ENCODE measurements at regions not wholly inside any gene's neighbourhood (a gene's known extent, or its start where the extent isn't known, plus 50 kb on each side); places are given as distances from the start of the nearest gene placed in this dataset.
"Not testable (repeated sequence)": the region's sequence is repeated elsewhere in the genome, so short reads cannot be mapped to it uniquely, and the experiment has no call there.

- no peak for DNase-seq
Measured at GRCh38 chr20:1825507-1825906, 69.7 kb upstream of the SIRPA start.

- DNase-seq = no peak
Measured at GRCh38 chr20:1824834-1825233, 70.4 kb upstream of the SIRPA start.

GRCh38 chr20:1824181-1824580 is 71.0 kb upstream of the SIRPA start:
- DNase-seq = no peak

- no peak for DNase-seq
Measured at GRCh38 chr20:1823450-1823844, 71.8 kb upstream of the SIRPA start.

- DNase-seq = no peak
Measured at GRCh38 chr20:1822564-1823449, 72.4 kb upstream of the SIRPA start.

GRCh38 chr20:1820138-1821079 is 74.8 kb upstream of the SIRPA start:
- no peak for DNase-seq

- DNase-seq = no peak
Measured at GRCh38 chr20:1819311-1820137, 75.7 kb upstream of the SIRPA start.

- no peak for DNase-seq
Measured at GRCh38 chr20:1818895-1819294, 76.3 kb upstream of the SIRPA start.

- DNase-seq = no peak
Measured at GRCh38 chr20:1818247-1818840, 76.9 kb upstream of the SIRPA start.

- no peak for DNase-seq
Measured at GRCh38 chr20:1817577-1818211, 77.5 kb upstream of the SIRPA start.

GRCh38 chr20:1816384-1817381 is 78.5 kb upstream of the SIRPA start:
- no peak for DNase-seq

GRCh38 chr20:1815502-1816085 is 79.6 kb upstream of the SIRPA start:
- DNase-seq = no peak

- DNase-seq = not testable (repeated sequence)
Measured at GRCh38 chr20:1814861-1815260, 80.3 kb upstream of the SIRPA start.

GRCh38 chr20:1813674-1814635 is 81.3 kb upstream of the SIRPA start:
- no peak for DNase-seq

GRCh38 chr20:1813101-1813529 is 82.1 kb upstream of the SIRPA start:
- DNase-seq = no peak

- DNase-seq = no peak
Measured at GRCh38 chr20:1811621-1812498, 83.3 kb upstream of the SIRPA start.

GRCh38 chr20:1810926-1811620 is 84.1 kb upstream of the SIRPA start:
- no peak for DNase-seq
